ENCODE measurements at regions not wholly inside any gene's neighbourhood (a gene's known extent, or its start where the extent isn't known, plus 50 kb on each side); places are given as distances from the start of the nearest gene placed in this dataset.

GRCh38 chr20:9940329-9940728, 94.5 kb upstream of the ANKEF1 start:
- H3K36me3 ChIP-seq (ENCODE audit: control insufficient read depth in 4 of 4, insufficient read depth in 4 of 4, low read length in 3 of 4), result no peaks in the 10 kb centered on the region
- ChIA-PET CTCF (no interaction called here), POLR2A (no interaction called here)
- no peak for DNase-seq
- no peaks in the 10 kb centered on the region for H3K9me3 ChIP-seq (ENCODE audit: control extremely low read depth in 1 of 5, control insufficient read depth in 4 of 5, insufficient read depth in 2 of 5, low read depth in 1 of 5, low read length in 4 of 5)
- no peak overlapping the region for H3K27ac ChIP-seq (ENCODE audit: insufficient read depth in 1 of 2, low read depth in 1 of 2, low read length in 2 of 2, poor library complexity in 1 of 2, severe bottlenecking in 2 of 2)
- H3K4me3 ChIP-seq (ENCODE audit: control insufficient read depth in 1 of 7, extremely low read depth in 1 of 7, insufficient read depth in 4 of 7, low read depth in 2 of 7, low read length in 6 of 7), result no peak overlapping the region
- H3K27me3 ChIP-seq (replicated peaks in 2 of 5; ENCODE audit: control insufficient read depth in 4 of 5, insufficient read depth in 5 of 5, low read length in 4 of 5), result peaks cover 0 to 6% (median 0%) of the 10 kb centered on the region in 5 experiments
- no CpG with 5 or more reads among the region's 2 CpGs for WGBS (ENCODE audit: insufficient coverage)
- H3K4me1 ChIP-seq (ENCODE audit: control extremely low read depth in 1 of 4, control insufficient read depth in 4 of 4, insufficient read depth in 4 of 4, low read length in 3 of 4), result no peaks in the 10 kb centered on the region

- H3K27ac ChIP-seq (ENCODE audit: insufficient read depth in 1 of 2, low read depth in 1 of 2, low read length in 2 of 2, poor library complexity in 1 of 2, severe bottlenecking in 2 of 2), result no peak overlapping the region
- ChIA-PET POLR2A (no interaction called here), CTCF (no interaction called here)
- no peaks in the 10 kb centered on the region for H3K9me3 ChIP-seq (ENCODE audit: control extremely low read depth in 1 of 5, control insufficient read depth in 4 of 5, insufficient read depth in 2 of 5, low read depth in 1 of 5, low read length in 4 of 5)
- H3K36me3 ChIP-seq (ENCODE audit: control insufficient read depth in 4 of 4, insufficient read depth in 4 of 4, low read length in 3 of 4), result no peaks in the 10 kb centered on the region
- peaks cover 0 to 4% (median 0%) of the 10 kb centered on the region in 5 experiments for H3K27me3 ChIP-seq (replicated peaks in 2 of 5; ENCODE audit: control insufficient read depth in 4 of 5, insufficient read depth in 5 of 5, low read length in 4 of 5)
- 100% methylated on average over 1 of the region's 2 CpGs for WGBS (ENCODE audit: insufficient coverage)
- no peak for DNase-seq
- no peak overlapping the region for H3K4me3 ChIP-seq (ENCODE audit: control insufficient read depth in 1 of 7, extremely low read depth in 1 of 7, insufficient read depth in 4 of 7, low read depth in 2 of 7, low read length in 6 of 7)
- H3K4me1 ChIP-seq (ENCODE audit: control extremely low read depth in 1 of 4, control insufficient read depth in 4 of 4, insufficient read depth in 4 of 4, low read length in 3 of 4), result no peaks in the 10 kb centered on the region
Observed at GRCh38 chr20:9939231-9939630, 95.6 kb upstream of the ANKEF1 start.

GRCh38 chr20:9935285-9935684, 96.4 kb upstream of the PAK5 start:
- Histone ChIP-seq H3K9me3 (ENCODE audit: control extremely low read depth in 1 of 5, control insufficient read depth in 4 of 5, insufficient read depth in 2 of 5, low read depth in 1 of 5, low read length in 4 of 5) (no peaks in the 10 kb centered on the region), H3K4me3 (ENCODE audit: control insufficient read depth in 1 of 7, extremely low read depth in 1 of 7, insufficient read depth in 4 of 7, low read depth in 2 of 7, low read length in 6 of 7) (no peak overlapping the region), H3K36me3 (ENCODE audit: control insufficient read depth in 4 of 4, insufficient read depth in 4 of 4, low read length in 3 of 4) (no peaks in the 10 kb centered on the region), H3K27me3 (replicated peaks in 2 of 5; ENCODE audit: control insufficient read depth in 4 of 5, insufficient read depth in 5 of 5, low read length in 4 of 5) (peaks cover 0 to 4% (median under 1%) of the 10 kb centered on the region in 5 experiments), H3K27ac (ENCODE audit: insufficient read depth in 1 of 2, low read depth in 1 of 2, low read length in 2 of 2, poor library complexity in 1 of 2, severe bottlenecking in 2 of 2) (no peak overlapping the region), H3K4me1 (ENCODE audit: control extremely low read depth in 1 of 4, control insufficient read depth in 4 of 4, insufficient read depth in 4 of 4, low read length in 3 of 4) (no peaks in the 10 kb centered on the region)
- CTCF ChIA-PET, result no interaction called here
- DNase-seq, result no peak
- POLR2A ChIA-PET, result no interaction called here

GRCh38 chr20:9930142-9930541, 91.3 kb upstream of the PAK5 start:
- CTCF ChIA-PET, result no interaction called here

GRCh38 chr20:9928955-9929354, 90.1 kb upstream of the PAK5 start:
- no peak overlapping the region for H3K4me3 ChIP-seq (ENCODE audit: control insufficient read depth in 1 of 7, extremely low read depth in 1 of 7, insufficient read depth in 4 of 7, low read depth in 2 of 7, low read length in 6 of 7)
- ChIA-PET POLR2A (no interaction called here), CTCF (no interaction called here)
- H3K36me3 ChIP-seq (ENCODE audit: control insufficient read depth in 4 of 4, insufficient read depth in 4 of 4, low read length in 3 of 4), result no peaks in the 10 kb centered on the region
- H3K27me3 ChIP-seq (replicated peaks in 2 of 5; ENCODE audit: control insufficient read depth in 4 of 5, insufficient read depth in 5 of 5, low read length in 4 of 5), result peaks cover 0 to 10% (median 2%) of the 10 kb centered on the region in 5 experiments
- H3K27ac ChIP-seq (ENCODE audit: insufficient read depth in 1 of 2, low read depth in 1 of 2, low read length in 2 of 2, poor library complexity in 1 of 2, severe bottlenecking in 2 of 2), result no peak overlapping the region
- no peaks in the 10 kb centered on the region for H3K9me3 ChIP-seq (ENCODE audit: control extremely low read depth in 1 of 5, control insufficient read depth in 4 of 5, insufficient read depth in 2 of 5, low read depth in 1 of 5, low read length in 4 of 5)
- DNase-seq, result no peak
- 100% methylated on average over 1 of the region's 1 CpG for WGBS (ENCODE audit: insufficient coverage)
- no peaks in the 10 kb centered on the region for H3K4me1 ChIP-seq (ENCODE audit: control extremely low read depth in 1 of 4, control insufficient read depth in 4 of 4, insufficient read depth in 4 of 4, low read length in 3 of 4)

More at GRCh38 chr20:9930142-9930541, 91.3 kb upstream of the PAK5 start:
- Histone ChIP-seq H3K9me3 (ENCODE audit: control extremely low read depth in 1 of 5, control insufficient read depth in 4 of 5, insufficient read depth in 2 of 5, low read depth in 1 of 5, low read length in 4 of 5) (no peaks in the 10 kb centered on the region), H3K36me3 (ENCODE audit: control insufficient read depth in 4 of 4, insufficient read depth in 4 of 4, low read length in 3 of 4) (no peaks in the 10 kb centered on the region), H3K4me1 (ENCODE audit: control extremely low read depth in 1 of 4, control insufficient read depth in 4 of 4, insufficient read depth in 4 of 4, low read length in 3 of 4) (no peaks in the 10 kb centered on the region), H3K27me3 (replicated peaks in 2 of 5; ENCODE audit: control insufficient read depth in 4 of 5, insufficient read depth in 5 of 5, low read length in 4 of 5) (peaks cover 0 to 10% (median 2%) of the 10 kb centered on the region in 5 experiments), H3K4me3 (ENCODE audit: control insufficient read depth in 1 of 7, extremely low read depth in 1 of 7, insufficient read depth in 4 of 7, low read depth in 2 of 7, low read length in 6 of 7) (no peak overlapping the region), H3K27ac (ENCODE audit: insufficient read depth in 1 of 2, low read depth in 1 of 2, low read length in 2 of 2, poor library complexity in 1 of 2, severe bottlenecking in 2 of 2) (no peak overlapping the region)
- WGBS (ENCODE audit: insufficient coverage), result no CpG with 5 or more reads among the region's 4 CpGs
- POLR2A ChIA-PET, result no interaction called here
- no peak for DNase-seq

- no peak for DNase-seq
- 61% methylated on average over 3 of the region's 5 CpGs for WGBS (ENCODE audit: insufficient coverage)
- H3K9me3 ChIP-seq (ENCODE audit: control extremely low read depth in 1 of 5, control insufficient read depth in 4 of 5, insufficient read depth in 2 of 5, low read depth in 1 of 5, low read length in 4 of 5), result no peaks in the 10 kb centered on the region
- H3K27ac ChIP-seq (ENCODE audit: insufficient read depth in 1 of 2, low read depth in 1 of 2, low read length in 2 of 2, poor library complexity in 1 of 2, severe bottlenecking in 2 of 2), result no peak overlapping the region
- POLR2A ChIA-PET, result no interaction called here
- no peaks in the 10 kb centered on the region for H3K36me3 ChIP-seq (ENCODE audit: control insufficient read depth in 4 of 4, insufficient read depth in 4 of 4, low read length in 3 of 4)
- H3K27me3 ChIP-seq (replicated peaks in 2 of 5; ENCODE audit: control insufficient read depth in 4 of 5, insufficient read depth in 5 of 5, low read length in 4 of 5), result peaks cover 0 to 10% (median 2%) of the 10 kb centered on the region in 5 experiments
- no peak overlapping the region for H3K4me3 ChIP-seq (ENCODE audit: control insufficient read depth in 1 of 7, extremely low read depth in 1 of 7, insufficient read depth in 4 of 7, low read depth in 2 of 7, low read length in 6 of 7)
- H3K4me1 ChIP-seq (ENCODE audit: control extremely low read depth in 1 of 4, control insufficient read depth in 4 of 4, insufficient read depth in 4 of 4, low read length in 3 of 4), result no peaks in the 10 kb centered on the region
- CTCF ChIA-PET, result no interaction called here
Observed at GRCh38 chr20:9928281-9928737, 89.4 kb upstream of the PAK5 start.

- DNase-seq, result no peak
- H3K4me3 ChIP-seq (ENCODE audit: control insufficient read depth in 1 of 7, extremely low read depth in 1 of 7, insufficient read depth in 4 of 7, low read depth in 2 of 7, low read length in 6 of 7), result no peak overlapping the region
- POLR2A ChIA-PET, result no interaction called here
- no peak overlapping the region for H3K27ac ChIP-seq (ENCODE audit: insufficient read depth in 1 of 2, low read depth in 1 of 2, low read length in 2 of 2, poor library complexity in 1 of 2, severe bottlenecking in 2 of 2)
- peaks cover 0 to 10% (median 2%) of the 10 kb centered on the region in 5 experiments for H3K27me3 ChIP-seq (replicated peaks in 2 of 5; ENCODE audit: control insufficient read depth in 4 of 5, insufficient read depth in 5 of 5, low read length in 4 of 5)
- H3K9me3 ChIP-seq (ENCODE audit: control extremely low read depth in 1 of 5, control insufficient read depth in 4 of 5, insufficient read depth in 2 of 5, low read depth in 1 of 5, low read length in 4 of 5), result no peaks in the 10 kb centered on the region
- H3K4me1 ChIP-seq (ENCODE audit: control extremely low read depth in 1 of 4, control insufficient read depth in 4 of 4, insufficient read depth in 4 of 4, low read length in 3 of 4), result no peaks in the 10 kb centered on the region
- no peaks in the 10 kb centered on the region for H3K36me3 ChIP-seq (ENCODE audit: control insufficient read depth in 4 of 4, insufficient read depth in 4 of 4, low read length in 3 of 4)
- CTCF ChIA-PET, result no interaction called here
- WGBS (ENCODE audit: insufficient coverage), result no CpG with 5 or more reads among the region's 1 CpG
Observed at GRCh38 chr20:9927224-9927623, 88.3 kb upstream of the PAK5 start.

All from common myeloid progenitor, CD34-positive (primary cell).